ENCODE measurements at regions not wholly inside any gene's neighbourhood (a gene's known extent, or its start where the extent isn't known, plus 50 kb on each side); places are given as distances from the start of the nearest gene placed in this dataset.

DNA sequence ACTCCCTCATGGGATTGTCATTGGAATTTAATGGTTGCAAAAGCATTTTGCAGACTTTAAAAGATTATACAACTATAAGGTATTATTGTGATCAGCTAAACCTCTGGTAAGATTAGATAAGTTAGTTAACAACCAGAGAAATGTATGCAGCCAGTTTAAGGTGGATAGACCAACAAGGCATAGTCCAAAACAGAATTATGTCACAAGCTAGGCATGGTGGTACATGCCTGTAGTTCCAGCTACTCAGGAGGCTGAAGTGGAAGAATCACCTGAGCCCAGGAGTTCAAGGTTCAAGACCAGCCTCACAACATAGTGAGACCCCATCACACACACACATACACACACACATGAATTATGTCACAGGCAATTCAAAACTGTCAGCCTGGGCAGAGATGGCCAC, 54.7 kb upstream of the KLHL13 start:
- no peaks in the 10 kb centered on the region for H3K9me3 Mint-ChIP-seq
- TF ChIP-seq JUNB (IDR thresholded peaks at IDR 0.05; ENCODE audit: unreplicated experiment) (no peak), ZNF331 (CRISPR knock-in tag; IDR thresholded peaks at IDR 0.05; ENCODE audit: low read depth) (no peak), STAT1 (IDR thresholded peaks at IDR 0.05; ENCODE audit: unreplicated experiment) (no peak), NANOG (IDR thresholded peaks at IDR 0.05; ENCODE audit: borderline replicate concordance) (no peak), POLR2AphosphoS5 (IDR thresholded peaks at IDR 0.05; ENCODE audit: low read depth) (no peak), CREB1 (CRISPR knock-in tag; IDR thresholded peaks at IDR 0.05; ENCODE audit: low read depth) (no peak)
- TF ChIP-seq, protein P1, sequence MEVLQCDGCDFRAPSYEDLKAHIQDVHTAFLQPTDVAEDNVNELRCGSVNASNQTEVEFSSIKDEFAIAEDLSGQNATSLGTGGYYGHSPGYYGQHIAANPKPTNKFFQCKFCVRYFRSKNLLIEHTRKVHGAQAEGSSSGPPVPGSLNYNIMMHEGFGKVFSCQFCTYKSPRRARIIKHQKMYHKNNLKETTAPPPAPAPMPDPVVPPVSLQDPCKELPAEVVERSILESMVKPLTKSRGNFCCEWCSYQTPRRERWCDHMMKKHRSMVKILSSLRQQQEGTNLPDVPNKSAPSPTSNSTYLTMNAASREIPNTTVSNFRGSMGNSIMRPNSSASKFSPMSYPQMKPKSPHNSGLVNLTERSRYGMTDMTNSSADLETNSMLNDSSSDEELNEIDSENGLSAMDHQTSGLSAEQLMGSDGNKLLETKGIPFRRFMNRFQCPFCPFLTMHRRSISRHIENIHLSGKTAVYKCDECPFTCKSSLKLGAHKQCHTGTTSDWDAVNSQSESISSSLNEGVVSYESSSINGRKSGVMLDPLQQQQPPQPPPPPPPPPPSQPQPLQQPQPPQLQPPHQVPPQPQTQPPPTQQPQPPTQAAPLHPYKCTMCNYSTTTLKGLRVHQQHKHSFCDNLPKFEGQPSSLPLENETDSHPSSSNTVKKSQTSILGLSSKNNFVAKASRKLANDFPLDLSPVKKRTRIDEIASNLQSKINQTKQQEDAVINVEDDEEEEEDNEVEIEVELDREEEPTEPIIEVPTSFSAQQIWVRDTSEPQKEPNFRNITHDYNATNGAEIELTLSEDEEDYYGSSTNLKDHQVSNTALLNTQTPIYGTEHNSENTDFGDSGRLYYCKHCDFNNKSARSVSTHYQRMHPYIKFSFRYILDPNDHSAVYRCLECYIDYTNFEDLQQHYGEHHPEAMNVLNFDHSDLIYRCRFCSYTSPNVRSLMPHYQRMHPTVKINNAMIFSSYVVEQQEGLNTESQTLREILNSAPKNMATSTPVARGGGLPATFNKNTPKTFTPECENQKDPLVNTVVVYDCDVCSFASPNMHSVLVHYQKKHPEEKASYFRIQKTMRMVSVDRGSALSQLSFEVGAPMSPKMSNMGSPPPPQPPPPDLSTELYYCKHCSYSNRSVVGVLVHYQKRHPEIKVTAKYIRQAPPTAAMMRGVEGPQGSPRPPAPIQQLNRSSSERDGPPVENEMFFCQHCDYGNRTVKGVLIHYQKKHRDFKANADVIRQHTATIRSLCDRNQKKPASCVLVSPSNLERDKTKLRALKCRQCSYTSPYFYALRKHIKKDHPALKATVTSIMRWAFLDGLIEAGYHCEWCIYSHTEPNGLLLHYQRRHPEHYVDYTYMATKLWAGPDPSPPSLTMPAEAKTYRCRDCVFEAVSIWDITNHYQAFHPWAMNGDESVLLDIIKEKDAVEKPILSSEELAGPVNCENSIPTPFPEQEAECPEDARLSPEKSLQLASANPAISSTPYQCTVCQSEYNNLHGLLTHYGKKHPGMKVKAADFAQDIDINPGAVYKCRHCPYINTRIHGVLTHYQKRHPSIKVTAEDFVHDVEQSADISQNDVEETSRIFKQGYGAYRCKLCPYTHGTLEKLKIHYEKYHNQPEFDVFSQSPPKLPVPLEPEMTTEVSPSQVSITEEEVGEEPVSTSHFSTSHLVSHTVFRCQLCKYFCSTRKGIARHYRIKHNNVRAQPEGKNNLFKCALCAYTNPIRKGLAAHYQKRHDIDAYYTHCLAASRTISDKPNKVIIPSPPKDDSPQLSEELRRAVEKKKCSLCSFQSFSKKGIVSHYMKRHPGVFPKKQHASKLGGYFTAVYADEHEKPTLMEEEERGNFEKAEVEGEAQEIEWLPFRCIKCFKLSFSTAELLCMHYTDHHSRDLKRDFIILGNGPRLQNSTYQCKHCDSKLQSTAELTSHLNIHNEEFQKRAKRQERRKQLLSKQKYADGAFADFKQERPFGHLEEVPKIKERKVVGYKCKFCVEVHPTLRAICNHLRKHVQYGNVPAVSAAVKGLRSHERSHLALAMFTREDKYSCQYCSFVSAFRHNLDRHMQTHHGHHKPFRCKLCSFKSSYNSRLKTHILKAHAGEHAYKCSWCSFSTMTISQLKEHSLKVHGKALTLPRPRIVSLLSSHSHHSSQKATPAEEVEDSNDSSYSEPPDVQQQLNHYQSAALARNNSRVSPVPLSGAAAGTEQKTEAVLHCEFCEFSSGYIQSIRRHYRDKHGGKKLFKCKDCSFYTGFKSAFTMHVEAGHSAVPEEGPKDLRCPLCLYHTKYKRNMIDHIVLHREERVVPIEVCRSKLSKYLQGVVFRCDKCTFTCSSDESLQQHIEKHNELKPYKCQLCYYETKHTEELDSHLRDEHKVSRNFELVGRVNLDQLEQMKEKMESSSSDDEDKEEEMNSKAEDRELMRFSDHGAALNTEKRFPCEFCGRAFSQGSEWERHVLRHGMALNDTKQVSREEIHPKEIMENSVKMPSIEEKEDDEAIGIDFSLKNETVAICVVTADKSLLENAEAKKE (CRISPR knock-in tag; IDR thresholded peaks at IDR 0.05): no peak
- DNase-seq (ENCODE audit: low spot score) (no peak), ATAC-seq (no peak)
- H3K36me3 Mint-ChIP-seq (ENCODE audit: low read depth): no peaks in the 10 kb centered on the region
- no peaks in the 10 kb centered on the region for H3K27me3 ChIP-seq (ENCODE audit: insufficient read depth)
- no peaks in the 10 kb centered on the region for H3K27me3 Mint-ChIP-seq (ENCODE audit: insufficient read depth, low read depth, poor library complexity)
- no peaks in the 10 kb centered on the region for H3K79me2 ChIP-seq (replicated peaks; ENCODE audit: insufficient read depth)
- no peaks in the 10 kb centered on the region for H3F3A ChIP-seq (replicated peaks; ENCODE audit: low read depth)
- H2AFZ ChIP-seq: no peak overlapping the region
- no peak overlapping the region for H3K27ac Mint-ChIP-seq
- H3K4me3 Mint-ChIP-seq: no peak overlapping the region
- H4K20me1 ChIP-seq (replicated peaks; ENCODE audit: insufficient read depth): no peaks in the 10 kb centered on the region
- no peaks in the 10 kb centered on the region for H3K36me3 ChIP-seq (ENCODE audit: insufficient read depth)
- H3K4me1 Mint-ChIP-seq: no peaks in the 10 kb centered on the region
- no peaks in the 10 kb centered on the region for H3K9me2 ChIP-seq (ENCODE audit: insufficient read depth)
- no peak overlapping the region for H3K4me2 ChIP-seq
- no peak overlapping the region for H3K4me3 ChIP-seq
- no peaks in the 10 kb centered on the region for H3K4me1 ChIP-seq (ENCODE audit: insufficient read depth)
- H3K27ac ChIP-seq (ENCODE audit: low read depth): no peak overlapping the region

DNA sequence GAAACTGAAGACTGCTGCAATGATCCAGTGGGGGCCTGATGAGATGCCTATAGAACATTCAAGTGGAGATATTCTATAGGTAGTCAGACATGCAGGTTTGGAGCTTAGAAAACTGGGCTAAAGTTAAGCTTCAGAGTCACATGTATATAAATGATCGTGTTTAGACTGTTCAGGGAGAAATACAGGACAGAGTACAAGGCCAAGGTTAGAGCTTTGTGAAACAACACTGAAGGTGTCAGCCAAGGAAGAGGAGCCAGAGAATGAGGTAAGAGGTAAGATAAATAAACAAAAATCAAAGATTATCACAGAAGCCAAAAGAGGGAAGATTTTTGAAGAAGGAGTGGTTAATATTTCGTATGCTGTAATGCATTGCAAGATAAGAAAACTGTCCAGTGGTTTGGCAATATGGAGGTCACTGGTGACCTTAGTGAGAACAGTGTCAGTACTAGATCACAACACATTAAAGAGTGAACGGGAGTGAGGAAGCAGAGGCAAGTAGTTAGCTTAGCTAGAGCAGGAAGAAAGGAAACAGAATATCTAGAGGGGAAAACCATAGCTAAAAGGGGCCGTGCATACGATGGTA, 58.0 kb upstream of the KLHL13 start:
- DNase-seq (ENCODE audit: low spot score) (no peak), ATAC-seq (no peak)
- H3K27me3 ChIP-seq (ENCODE audit: insufficient read depth): no peaks in the 10 kb centered on the region
- H2AFZ ChIP-seq: no peak overlapping the region
- no peak overlapping the region for H3K27ac Mint-ChIP-seq
- H3K4me3 ChIP-seq: no peak overlapping the region
- H3K9me2 ChIP-seq (ENCODE audit: insufficient read depth): no peaks in the 10 kb centered on the region
- peaks cover 2% of the 10 kb centered on the region for H3K27me3 Mint-ChIP-seq (ENCODE audit: insufficient read depth, low read depth, poor library complexity)
- no peak for TF ChIP-seq ZNF331 (CRISPR knock-in tag; IDR thresholded peaks at IDR 0.05; ENCODE audit: low read depth)
- no peak for TF ChIP-seq POLR2AphosphoS5 (IDR thresholded peaks at IDR 0.05; ENCODE audit: low read depth)
- TF ChIP-seq, protein P2, sequence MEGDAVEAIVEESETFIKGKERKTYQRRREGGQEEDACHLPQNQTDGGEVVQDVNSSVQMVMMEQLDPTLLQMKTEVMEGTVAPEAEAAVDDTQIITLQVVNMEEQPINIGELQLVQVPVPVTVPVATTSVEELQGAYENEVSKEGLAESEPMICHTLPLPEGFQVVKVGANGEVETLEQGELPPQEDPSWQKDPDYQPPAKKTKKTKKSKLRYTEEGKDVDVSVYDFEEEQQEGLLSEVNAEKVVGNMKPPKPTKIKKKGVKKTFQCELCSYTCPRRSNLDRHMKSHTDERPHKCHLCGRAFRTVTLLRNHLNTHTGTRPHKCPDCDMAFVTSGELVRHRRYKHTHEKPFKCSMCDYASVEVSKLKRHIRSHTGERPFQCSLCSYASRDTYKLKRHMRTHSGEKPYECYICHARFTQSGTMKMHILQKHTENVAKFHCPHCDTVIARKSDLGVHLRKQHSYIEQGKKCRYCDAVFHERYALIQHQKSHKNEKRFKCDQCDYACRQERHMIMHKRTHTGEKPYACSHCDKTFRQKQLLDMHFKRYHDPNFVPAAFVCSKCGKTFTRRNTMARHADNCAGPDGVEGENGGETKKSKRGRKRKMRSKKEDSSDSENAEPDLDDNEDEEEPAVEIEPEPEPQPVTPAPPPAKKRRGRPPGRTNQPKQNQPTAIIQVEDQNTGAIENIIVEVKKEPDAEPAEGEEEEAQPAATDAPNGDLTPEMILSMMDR (conservative IDR thresholded peaks at IDR 0.05; ENCODE audit: low read depth in 2 of 2): no peak
- no peak for TF ChIP-seq CREB1 (CRISPR knock-in tag; IDR thresholded peaks at IDR 0.05; ENCODE audit: low read depth)
- H3K4me3 Mint-ChIP-seq: no peak overlapping the region
- no peaks in the 10 kb centered on the region for H3K9me3 Mint-ChIP-seq
- no peaks in the 10 kb centered on the region for H3K36me3 Mint-ChIP-seq (ENCODE audit: low read depth)
- peaks cover 12% of the 10 kb centered on the region; the same call in 2 of the 3 replicates for H3K4me1 Mint-ChIP-seq
- no peaks in the 10 kb centered on the region for H4K20me1 ChIP-seq (replicated peaks; ENCODE audit: insufficient read depth)
- no peak overlapping the region for H3K4me2 ChIP-seq
- H3K79me2 ChIP-seq (replicated peaks; ENCODE audit: insufficient read depth): no peaks in the 10 kb centered on the region
- no peak overlapping the region for H3K27ac ChIP-seq (ENCODE audit: low read depth)
- no peaks in the 10 kb centered on the region for H3K36me3 ChIP-seq (ENCODE audit: insufficient read depth)
- no peaks in the 10 kb centered on the region for H3F3A ChIP-seq (replicated peaks; ENCODE audit: low read depth)
- no peaks in the 10 kb centered on the region; the same call in 1 of the 2 replicates for H3K4me1 ChIP-seq (ENCODE audit: insufficient read depth)

All from GM23338 (cell line).